SK-N-MC (cell line): ENCODE measurements at regions not wholly inside any gene's neighbourhood (a gene's known extent, or its start where the extent isn't known, plus 50 kb on each side); places are given as distances from the start of the nearest gene placed in this dataset.

Source experiments
- EZH2 ChIP-seq: fragments of 200-600 bp; sonication (generic); IDR thresholded peaks from one replicate; pipeline ENCODE4 v1.6.1; 2017; ENCODE audit warnings: antibody characterized with exemption
- FOXP2 ChIP-seq: optimal IDR thresholded peaks from 2 replicates; pipeline ENCODE3; 2011; ENCODE audit warnings: mild to moderate bottlenecking, moderate library complexity; ENCODE audit not compliant: insufficient read depth; ENCODE audit errors: extremely low read length, control extremely low read depth
- POLR2AphosphoS5 ChIP-seq: IDR thresholded peaks from 2 replicates; pipeline ENCODE4 v1.6.1; 2012; ENCODE audit warnings: mild to moderate bottlenecking, low read depth, low read length, borderline replicate concordance

- TF ChIP-seq EZH2 (no peak), POLR2AphosphoS5 (no peak), FOXP2 (no peak)
Measured at GRCh38 chr13:34351134-34351533, 533.2 kb downstream of the RFC3 start.
